Colonic mucosa (tissue), 4 donors: ENCODE measurements at regions not wholly inside any gene's neighbourhood (a gene's known extent, or its start where the extent isn't known, plus 50 kb on each side); places are given as distances from the start of the nearest gene placed in this dataset.
"Not testable (repeated sequence)": the region's sequence is repeated elsewhere in the genome, so short reads cannot be mapped to it uniquely, and the experiment has no call there.

Experiments
- DNase-seq: peaks from one replicate; pipeline ENCODE4 v3.0.0-alpha.2; 2020
- H3K27ac ChIP-seq: fragments of 200-600 bp; one replicate; pipeline ENCODE4 v1.8.0; 2021
- H3K27me3 ChIP-seq: fragments of 200-600 bp; one replicate; pipeline ENCODE4 v1.8.0; 2021
- H3K36me3 ChIP-seq: fragments of 200-600 bp; one replicate; pipeline ENCODE4 v1.8.0; 2021
- H3K4me1 ChIP-seq: fragments of 200-600 bp; one replicate; pipeline ENCODE4 v1.8.0; 2021; ENCODE audit warnings: mild to moderate bottlenecking
- H3K4me3 ChIP-seq: fragments of 200-600 bp; one replicate; pipeline ENCODE4 v1.8.0; 2021
- H3K9ac ChIP-seq, 2 donors: one replicate each; pipeline ENCODE4 v1.7.0; 2013; ENCODE audit warnings: control low read depth in 2 of 2, low read depth in 2 of 2, low read length in 2 of 2
- H3K9me3 ChIP-seq: fragments of 200-600 bp; one replicate; pipeline ENCODE4 v1.8.0; 2021
- CTCF ChIP-seq: fragments of 200-600 bp; IDR thresholded peaks from one replicate; pipeline ENCODE4 v1.8.0; 2022; ENCODE audit warnings: antibody characterized with exemption, mild to moderate bottlenecking
- intact Hi-C: fragments of 100-400 bp; cut with DNase I; formaldehyde crosslinking; loops from one replicate; pipeline ENCODE4 v1.14.1; 2022
- donor health status: healthy.
- donor health status: DM: no; HTN: no; CAD: no.
- donor health status: DM: no; HTN: no; CAD: no.

- H3K36me3 ChIP-seq = no peaks in the 10 kb centered on the region
- no peak overlapping the region for H3K27ac ChIP-seq
- H3K4me3 ChIP-seq = no peak overlapping the region
- H3K27me3 ChIP-seq = no peaks in the 10 kb centered on the region
- no peaks in the 10 kb centered on the region for H3K4me1 ChIP-seq
- no peaks in the 10 kb centered on the region for H3K9me3 ChIP-seq
- intact Hi-C loops = no loop called here
- no peak for TF ChIP-seq CTCF
- no peak overlapping the region for H3K9ac ChIP-seq
- no peak for DNase-seq
Observed at GRCh38 chr13:69623973-69624372, 483.7 kb upstream of the ATXN8OS start.

GRCh38 chr13:69619651-69620050, 488.0 kb upstream of the ATXN8OS start:
- Histone ChIP-seq H3K27ac (no peak overlapping the region), H3K4me1 (no peaks in the 10 kb centered on the region), H3K9me3 (no peaks in the 10 kb centered on the region), H3K4me3 (no peak overlapping the region), H3K27me3 (no peaks in the 10 kb centered on the region), H3K9ac (no peak overlapping the region), H3K36me3 (no peaks in the 10 kb centered on the region)
- no peak for DNase-seq
- intact Hi-C loops = no loop called here
- TF ChIP-seq CTCF = no peak

DNA sequence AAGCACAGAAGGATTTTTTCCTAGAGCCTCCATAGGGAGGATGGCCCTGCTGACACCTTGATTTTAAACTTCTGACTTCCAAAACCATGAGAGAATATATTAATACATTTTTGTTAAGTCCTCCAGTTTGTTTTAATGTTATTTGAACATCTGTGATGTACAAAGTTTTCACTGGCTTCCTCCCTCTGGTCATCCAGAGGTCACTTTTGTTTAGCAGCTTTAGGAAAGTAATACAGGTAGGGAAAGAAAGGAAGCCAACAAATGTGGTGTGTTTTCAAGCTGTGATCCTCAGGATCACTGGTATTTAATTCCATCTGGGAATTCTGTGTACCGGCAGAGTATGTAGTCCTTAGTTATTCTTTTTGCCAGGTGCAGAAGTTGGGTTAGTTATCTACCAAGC, 488.8 kb upstream of the ATXN8OS start:
- H3K27me3 ChIP-seq = no peaks in the 10 kb centered on the region
- no peak for TF ChIP-seq CTCF
- DNase-seq = no peak
- no peaks in the 10 kb centered on the region for H3K9me3 ChIP-seq
- no peaks in the 10 kb centered on the region for H3K4me1 ChIP-seq
- no peaks in the 10 kb centered on the region for H3K36me3 ChIP-seq
- H3K27ac ChIP-seq = no peak overlapping the region
- intact Hi-C loops = no loop called here
- no peak overlapping the region for H3K4me3 ChIP-seq
- H3K9ac ChIP-seq = no peak overlapping the region

DNA sequence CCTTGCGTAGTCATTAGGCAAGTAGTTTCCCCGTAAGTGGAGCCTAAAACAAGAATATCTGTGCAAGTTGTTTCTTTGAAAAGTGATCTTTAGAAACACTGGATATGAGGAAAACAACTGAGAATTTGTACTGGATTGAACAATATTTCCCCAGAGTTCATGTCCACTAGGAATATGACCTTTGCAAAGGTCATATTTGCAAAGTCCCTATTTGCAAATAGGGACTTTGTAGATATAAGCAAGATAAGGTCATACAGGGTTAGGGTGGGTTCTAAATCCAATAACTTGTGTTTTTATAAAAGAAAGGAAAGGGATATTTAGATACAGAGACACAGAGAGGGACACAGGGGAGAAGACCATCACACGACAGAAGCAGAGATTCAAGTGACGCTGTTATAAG, 489.2 kb upstream of the ATXN8OS start:
- no peak overlapping the region for H3K4me3 ChIP-seq
- intact Hi-C loops = no loop called here
- H3K9ac ChIP-seq = no peak overlapping the region
- no peaks in the 10 kb centered on the region for H3K27me3 ChIP-seq
- H3K4me1 ChIP-seq = no peaks in the 10 kb centered on the region
- no peak for TF ChIP-seq CTCF
- H3K9me3 ChIP-seq = no peaks in the 10 kb centered on the region
- H3K27ac ChIP-seq = no peak overlapping the region
- no peaks in the 10 kb centered on the region for H3K36me3 ChIP-seq
- no peak for DNase-seq

DNA sequence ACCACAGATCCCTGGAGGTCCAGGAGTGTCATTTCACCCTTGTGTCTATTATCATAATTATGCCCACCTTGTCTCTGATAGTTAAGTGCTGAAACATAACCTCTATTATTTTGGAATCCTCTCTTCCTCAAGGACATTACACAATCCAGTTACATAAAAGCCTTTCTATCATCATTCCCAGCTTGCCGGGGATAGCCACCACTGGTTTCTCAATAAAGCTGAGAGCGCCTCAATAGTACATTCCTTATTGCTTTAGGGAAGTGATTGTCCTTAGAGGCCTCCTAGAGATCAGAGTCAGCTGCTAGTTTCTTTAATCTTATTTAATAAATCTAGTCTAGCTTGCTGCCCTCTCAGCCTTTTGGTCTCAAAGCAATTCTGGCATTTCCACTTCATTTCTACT, 490.0 kb upstream of the ATXN8OS start:
- TF ChIP-seq CTCF = no peak
- no peak overlapping the region for H3K4me3 ChIP-seq
- H3K9me3 ChIP-seq = no peaks in the 10 kb centered on the region
- intact Hi-C loops = no loop called here
- H3K9ac ChIP-seq = no peak overlapping the region
- H3K27me3 ChIP-seq = no peaks in the 10 kb centered on the region
- no peaks in the 10 kb centered on the region for H3K36me3 ChIP-seq
- DNase-seq = no peak
- H3K27ac ChIP-seq = no peak overlapping the region
- H3K4me1 ChIP-seq = no peaks in the 10 kb centered on the region

DNA sequence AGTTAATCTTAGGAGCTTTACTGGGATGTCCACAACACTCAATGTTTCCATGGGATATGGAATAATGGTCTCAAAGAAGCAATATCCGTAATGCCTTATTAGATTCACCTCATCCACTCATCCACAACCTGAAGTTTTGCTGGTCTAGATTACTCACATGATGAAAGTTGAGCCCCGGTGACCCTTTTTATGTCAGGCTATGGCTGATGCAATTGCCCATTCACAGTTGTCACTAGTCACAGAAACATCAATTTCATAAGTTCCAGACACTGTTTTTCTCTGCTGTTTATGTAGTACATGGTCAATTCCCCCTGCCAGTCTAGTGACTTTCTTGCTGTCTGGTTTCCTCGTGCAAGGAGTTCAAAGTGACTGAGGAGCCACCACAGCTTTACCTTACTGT, 491.2 kb upstream of the ATXN8OS start:
- no peak overlapping the region for H3K9ac ChIP-seq
- no peaks in the 10 kb centered on the region for H3K36me3 ChIP-seq
- H3K4me3 ChIP-seq = no peak overlapping the region
- no peak for DNase-seq
- H3K4me1 ChIP-seq = no peaks in the 10 kb centered on the region
- H3K27ac ChIP-seq = no peak overlapping the region
- no peak for TF ChIP-seq CTCF
- no peaks in the 10 kb centered on the region for H3K9me3 ChIP-seq
- no peaks in the 10 kb centered on the region for H3K27me3 ChIP-seq
- intact Hi-C loops = no loop called here

DNA sequence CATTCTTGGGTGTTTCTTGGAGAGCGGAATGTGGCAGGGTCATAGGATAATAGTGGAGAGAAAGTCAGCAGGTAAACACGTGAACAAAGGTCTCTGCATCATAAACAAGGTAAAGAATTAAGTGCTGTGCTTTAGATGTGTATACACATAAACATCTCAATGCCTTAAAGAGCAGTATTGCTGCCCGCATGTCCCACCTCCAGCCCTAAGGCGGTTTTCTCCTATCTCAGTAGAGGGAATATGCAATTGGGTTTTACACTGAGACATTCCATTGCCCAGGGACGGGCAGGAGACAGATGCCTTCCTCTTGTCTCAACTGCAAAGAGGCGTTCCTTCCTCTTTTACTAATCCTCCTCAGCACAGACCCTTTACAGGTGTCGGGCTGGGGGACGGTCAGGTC, 492.6 kb upstream of the ATXN8OS start:
- H3K4me3 ChIP-seq, H3K27me3 ChIP-seq, H3K27ac ChIP-seq, intact Hi-C loops, H3K4me1 ChIP-seq, H3K9ac ChIP-seq, H3K9me3 ChIP-seq, H3K36me3 ChIP-seq, DNase-seq: not testable (repeated sequence)
